PC-9 (cell line): ENCODE measurements at regions not wholly inside any gene's neighbourhood (a gene's known extent, or its start where the extent isn't known, plus 50 kb on each side); places are given as distances from the start of the nearest gene placed in this dataset.

Experiments used
- BruUV-seq: library from RNA; stranded (reverse); fragments of 400-500 nt; replicated peaks from 2 replicates; lab custom pipeline; 2021; lab: Mats Ljungman, UMichigan
- CTCF ChIA-PET: fragments of 300-600 bp; sonication (Branson Sonifier 250); formaldehyde crosslinking; loops from one replicate; lab custom pipeline; 2022; ENCODE audit warnings: antibody characterized with exemption; lab: Charles Lee
- POLR2A ChIA-PET: fragments of 300-600 bp; sonication (Branson Sonifier 250); formaldehyde crosslinking; loops from one replicate; lab custom pipeline; 2022; ENCODE audit warnings: antibody characterized with exemption; ENCODE audit not compliant: unreplicated experiment; lab: Charles Lee
- DNase-seq, 2 experiments: peaks; one replicate each; pipeline versions ENCODE4 v3.0.0 to v3.0.0-alpha.2; 2015 to 2022; ENCODE audit warnings: mixed read lengths in 1 of 2
- H2AFZ ChIP-seq: fragments of 200-600 bp; sonication (generic); 2 replicates; pipeline ENCODE4 v1.8.1; 2017; ENCODE audit warnings: antibody characterized with exemption
- H3F3A ChIP-seq: fragments of 200-600 bp; sonication (generic); 2 replicates; pipeline ENCODE4 v1.8.1; 2017; ENCODE audit warnings: antibody characterized with exemption, mild to moderate bottlenecking, low read depth; ENCODE audit not compliant: insufficient read depth
- H3K27ac ChIP-seq: fragments of 200-600 bp; sonication (generic); 2 replicates; pipeline ENCODE4 v1.6.1; 2016; ENCODE audit warnings: mixed run types
- H3K27me3 ChIP-seq: fragments of 200-600 bp; sonication (generic); 2 replicates; pipeline ENCODE4 v1.6.1; 2016; ENCODE audit warnings: low read depth, mixed run types; ENCODE audit not compliant: insufficient read depth
- H3K36me3 ChIP-seq: fragments of 200-600 bp; sonication (generic); 2 replicates; pipeline ENCODE4 v1.6.1; 2016; ENCODE audit warnings: low read depth, mixed run types
- H3K4me1 ChIP-seq: fragments of 200-600 bp; sonication (generic); replicated peaks from 2 replicates; pipeline ENCODE4 v1.6.1; 2016; ENCODE audit warnings: mixed run types; ENCODE audit not compliant: insufficient read depth
- H3K4me2 ChIP-seq: fragments of 200-600 bp; sonication (generic); 2 replicates; pipeline ENCODE4 v1.6.1; 2017; ENCODE audit warnings: mixed run types
- H3K4me3 ChIP-seq: fragments of 200-600 bp; sonication (generic); 2 replicates; pipeline ENCODE4 v1.6.1; 2016; ENCODE audit warnings: mixed run types
- H3K79me2 ChIP-seq: fragments of 200-600 bp; sonication (generic); 2 replicates; pipeline ENCODE4 v1.6.1; 2017; ENCODE audit warnings: low read depth, mixed run types
- H3K9me2 ChIP-seq: fragments of 200-600 bp; sonication (generic); 2 replicates; pipeline ENCODE4 v1.8.1; 2017; ENCODE audit warnings: mild to moderate bottlenecking; ENCODE audit not compliant: insufficient read depth
- H3K9me3 ChIP-seq: fragments of 200-600 bp; sonication (generic); 2 replicates; pipeline ENCODE4 v1.8.1; 2016; ENCODE audit warnings: low read depth; ENCODE audit not compliant: insufficient read depth
- H4K20me1 ChIP-seq: fragments of 200-600 bp; sonication (generic); 2 replicates; pipeline ENCODE4 v1.8.1; 2017; ENCODE audit not compliant: insufficient read depth
- EZH2 ChIP-seq: fragments of 200-600 bp; sonication (generic); IDR thresholded peaks from 2 replicates; pipeline ENCODE4 v1.8.0; 2017; ENCODE audit warnings: antibody characterized with exemption, low read depth
- intact Hi-C: fragments of 100-400 bp; cut with micrococcal nuclease; formaldehyde crosslinking; loops from one replicate; pipeline ENCODE4 v1.10.0; 2022; ENCODE audit not compliant: unreplicated experiment
- TF ChIP-seq, protein P1 (sequence below): fragments of 200-600 bp; sonication (generic); conservative IDR thresholded peaks from 2 replicates; pipeline ENCODE4 v1.6.1; 2017; ENCODE audit warnings: mixed run types, antibody characterized with exemption, mild to moderate bottlenecking, moderate library complexity

DNA sequence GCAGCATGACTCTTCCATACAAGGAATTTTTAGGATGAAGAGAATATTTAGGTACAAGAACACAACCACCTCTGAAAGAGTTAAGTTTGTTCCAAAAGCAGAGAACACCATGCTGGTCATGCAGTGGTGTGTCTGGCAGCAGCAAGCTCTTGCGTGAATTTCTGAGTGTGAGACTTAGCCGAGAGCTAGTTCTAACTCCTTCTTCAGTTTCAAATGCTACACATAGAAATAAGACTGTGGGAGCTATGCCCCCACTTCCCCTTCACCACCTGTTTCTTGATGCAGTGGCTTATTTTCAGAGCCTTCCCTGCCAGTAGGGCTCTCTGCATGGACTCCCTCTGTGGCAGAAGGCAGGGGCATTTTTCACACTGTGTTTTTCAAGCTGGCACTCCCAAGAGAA, 122.9 kb upstream of the ZNF366 start:
- no peak overlapping the region for H3K4me2 ChIP-seq
- H3K79me2 ChIP-seq = no peaks in the 10 kb centered on the region
- H3K27ac ChIP-seq = no peak overlapping the region
- H2AFZ ChIP-seq = no peak overlapping the region
- no peaks in the 10 kb centered on the region for H3F3A ChIP-seq
- intact Hi-C loops = no loop called here
- no peaks in the 10 kb centered on the region for H3K4me1 ChIP-seq
- ChIA-PET CTCF (no interaction called here), POLR2A (no interaction called here)
- no peaks in the 10 kb centered on the region for H4K20me1 ChIP-seq
- no peaks in the 10 kb centered on the region for H3K36me3 ChIP-seq
- BruUV-seq = no TSS peak
- no peaks in the 10 kb centered on the region for H3K27me3 ChIP-seq
- TF ChIP-seq EZH2 = no peak
- TF ChIP-seq, protein P1, sequence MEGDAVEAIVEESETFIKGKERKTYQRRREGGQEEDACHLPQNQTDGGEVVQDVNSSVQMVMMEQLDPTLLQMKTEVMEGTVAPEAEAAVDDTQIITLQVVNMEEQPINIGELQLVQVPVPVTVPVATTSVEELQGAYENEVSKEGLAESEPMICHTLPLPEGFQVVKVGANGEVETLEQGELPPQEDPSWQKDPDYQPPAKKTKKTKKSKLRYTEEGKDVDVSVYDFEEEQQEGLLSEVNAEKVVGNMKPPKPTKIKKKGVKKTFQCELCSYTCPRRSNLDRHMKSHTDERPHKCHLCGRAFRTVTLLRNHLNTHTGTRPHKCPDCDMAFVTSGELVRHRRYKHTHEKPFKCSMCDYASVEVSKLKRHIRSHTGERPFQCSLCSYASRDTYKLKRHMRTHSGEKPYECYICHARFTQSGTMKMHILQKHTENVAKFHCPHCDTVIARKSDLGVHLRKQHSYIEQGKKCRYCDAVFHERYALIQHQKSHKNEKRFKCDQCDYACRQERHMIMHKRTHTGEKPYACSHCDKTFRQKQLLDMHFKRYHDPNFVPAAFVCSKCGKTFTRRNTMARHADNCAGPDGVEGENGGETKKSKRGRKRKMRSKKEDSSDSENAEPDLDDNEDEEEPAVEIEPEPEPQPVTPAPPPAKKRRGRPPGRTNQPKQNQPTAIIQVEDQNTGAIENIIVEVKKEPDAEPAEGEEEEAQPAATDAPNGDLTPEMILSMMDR = no peak
- DNase-seq = no peak
- no peaks in the 10 kb centered on the region for H3K9me2 ChIP-seq
- no peaks in the 10 kb centered on the region for H3K9me3 ChIP-seq
- H3K4me3 ChIP-seq = no peak overlapping the region

DNA sequence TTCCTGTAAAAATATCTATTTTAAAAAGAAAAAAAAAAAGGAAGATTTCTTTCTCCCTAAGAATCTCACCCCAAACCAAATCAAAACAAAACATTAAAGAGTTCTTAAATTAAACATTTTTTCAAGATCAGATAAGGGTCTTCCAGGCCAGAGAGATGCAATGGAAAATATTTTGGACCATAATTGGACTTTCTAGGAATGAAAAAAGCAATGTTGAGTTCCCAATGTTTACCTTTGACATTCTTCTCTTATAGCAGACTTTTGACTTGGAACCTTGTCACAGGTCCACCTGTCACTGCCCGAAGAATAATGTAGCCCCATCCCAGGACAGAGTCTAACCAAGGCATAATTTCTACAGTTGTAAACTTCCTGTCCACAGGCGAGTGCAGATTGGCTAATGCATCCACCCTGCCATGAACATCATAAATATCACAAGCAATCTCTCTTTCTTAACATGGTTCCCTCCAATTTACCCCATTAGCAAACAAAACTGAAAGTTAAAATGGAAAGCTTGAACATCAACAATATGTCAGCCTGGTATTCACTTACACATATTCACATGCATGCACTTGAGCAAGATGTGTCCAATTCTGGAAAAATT, 121.7 kb upstream of the ZNF366 start:
- TF ChIP-seq, protein P1 = no peak
- TF ChIP-seq EZH2 = no peak
- no TSS peak for BruUV-seq
- no peak overlapping the region for H3K27ac ChIP-seq
- no peaks in the 10 kb centered on the region for H3K4me1 ChIP-seq
- intact Hi-C loops = no loop called here
- no peaks in the 10 kb centered on the region for H4K20me1 ChIP-seq
- H3K27me3 ChIP-seq = no peaks in the 10 kb centered on the region
- H2AFZ ChIP-seq = no peak overlapping the region
- no peaks in the 10 kb centered on the region for H3K9me3 ChIP-seq
- H3K4me3 ChIP-seq = no peak overlapping the region
- no peaks in the 10 kb centered on the region for H3K79me2 ChIP-seq
- H3K36me3 ChIP-seq = no peaks in the 10 kb centered on the region
- no peak overlapping the region for H3K4me2 ChIP-seq
- ChIA-PET POLR2A (no interaction called here), CTCF (no interaction called here)
- DNase-seq = no peak
- H3F3A ChIP-seq = no peaks in the 10 kb centered on the region
- H3K9me2 ChIP-seq = no peaks in the 10 kb centered on the region

DNA sequence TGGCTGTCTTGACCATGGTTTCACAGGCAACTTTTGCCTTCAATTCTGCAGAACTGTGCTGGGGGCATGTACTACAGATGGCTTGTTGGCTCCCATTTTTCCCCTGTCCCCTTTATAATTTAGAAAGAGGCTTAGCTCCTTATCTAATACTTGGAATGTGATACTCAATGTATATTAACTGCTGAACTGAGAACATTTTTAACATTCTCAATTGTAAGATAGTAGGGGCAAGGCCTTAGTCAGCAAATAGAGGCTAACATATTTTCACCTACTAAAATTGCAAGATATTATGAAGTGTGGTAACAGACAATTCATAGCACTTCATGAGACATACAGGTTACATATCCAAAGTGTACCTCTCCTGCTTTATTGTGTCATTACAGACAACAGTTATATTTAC, 118.1 kb upstream of the ZNF366 start:
- Histone ChIP-seq H3K4me1 (no peaks in the 10 kb centered on the region), H4K20me1 (no peaks in the 10 kb centered on the region), H3K9me3 (no peaks in the 10 kb centered on the region), H3K27me3 (no peaks in the 10 kb centered on the region), H3K79me2 (no peaks in the 10 kb centered on the region), H3K9me2 (no peaks in the 10 kb centered on the region), H3K4me2 (no peak overlapping the region), H3K36me3 (no peaks in the 10 kb centered on the region), H3F3A (no peaks in the 10 kb centered on the region), H2AFZ (no peak overlapping the region), H3K27ac (no peak overlapping the region), H3K4me3 (no peak overlapping the region)
- BruUV-seq = no TSS peak
- TF ChIP-seq EZH2 = no peak
- TF ChIP-seq, protein P1 = no peak
- DNase-seq = no peak
- intact Hi-C loops = no loop called here
- CTCF ChIA-PET = no interaction called here
- POLR2A ChIA-PET = no interaction called here
